NCI-H187 treated with DMSO at 0.1 percent for 48 hours (cell line): ENCODE measurements at regions not wholly inside any gene's neighbourhood (a gene's known extent, or its start where the extent isn't known, plus 50 kb on each side); places are given as distances from the start of the nearest gene placed in this dataset.

ENCODE experiments used
- DNase-seq: peaks from one replicate; lab custom pipeline; 2025; lab: John Stamatoyannopoulos, UW

DNA sequence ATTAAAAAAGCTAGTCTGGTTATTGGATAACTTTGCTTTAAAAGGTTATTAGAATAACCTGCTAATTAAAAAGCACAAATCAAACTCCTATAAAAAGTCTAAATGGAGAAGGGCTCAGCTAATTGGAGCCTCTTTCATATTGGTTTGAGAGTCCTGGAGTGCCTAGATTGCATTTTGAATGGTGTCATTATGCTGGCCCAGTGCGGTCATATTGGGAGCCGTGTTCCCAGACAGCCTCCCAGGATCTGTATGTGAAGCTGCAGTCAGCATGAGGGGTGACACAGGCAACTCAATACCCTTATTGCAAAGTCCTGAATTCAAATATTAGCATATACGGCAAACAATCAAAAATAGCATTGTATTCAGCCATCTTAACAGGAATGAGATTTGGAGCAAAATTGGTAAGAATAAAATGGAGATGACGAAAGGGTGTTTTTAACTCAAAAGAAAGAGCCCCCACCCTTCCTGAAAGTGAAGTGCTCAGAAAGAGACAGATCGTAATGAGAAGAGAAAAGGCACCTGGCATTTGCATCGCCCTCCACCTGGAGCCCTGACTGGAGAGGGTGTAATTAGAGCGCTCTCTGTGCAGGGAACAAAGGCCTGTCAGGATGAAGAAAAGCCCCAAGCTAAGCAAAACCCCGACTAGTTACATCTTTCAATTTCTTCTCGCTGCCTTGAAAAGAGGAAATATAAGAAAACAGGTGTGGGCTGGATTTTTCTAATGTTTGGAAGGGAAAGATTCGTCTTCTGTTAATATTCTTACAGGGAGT is 621.0 kb upstream of the ADAMTS16 start:
- DNase-seq: peak; percentile 33

DNA sequence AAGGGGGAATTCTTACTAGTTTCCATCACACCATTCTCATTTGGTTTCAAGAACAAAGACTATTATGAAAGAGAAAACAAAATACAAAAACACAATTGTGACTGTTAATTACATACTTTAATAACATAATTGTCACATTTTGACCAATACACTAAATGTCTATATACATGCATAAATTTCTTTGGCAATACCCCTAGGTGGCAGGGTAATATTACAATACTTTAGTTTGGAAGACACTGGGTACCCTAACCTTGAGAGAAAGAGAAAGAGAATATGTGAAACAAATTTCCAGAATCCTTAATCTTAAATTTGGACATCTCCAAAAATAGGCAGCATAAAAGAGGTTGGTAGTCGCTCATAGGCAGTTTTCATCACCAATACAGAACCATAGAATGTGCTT is 619.6 kb upstream of the ADAMTS16 start:
- no peak for DNase-seq

DNA sequence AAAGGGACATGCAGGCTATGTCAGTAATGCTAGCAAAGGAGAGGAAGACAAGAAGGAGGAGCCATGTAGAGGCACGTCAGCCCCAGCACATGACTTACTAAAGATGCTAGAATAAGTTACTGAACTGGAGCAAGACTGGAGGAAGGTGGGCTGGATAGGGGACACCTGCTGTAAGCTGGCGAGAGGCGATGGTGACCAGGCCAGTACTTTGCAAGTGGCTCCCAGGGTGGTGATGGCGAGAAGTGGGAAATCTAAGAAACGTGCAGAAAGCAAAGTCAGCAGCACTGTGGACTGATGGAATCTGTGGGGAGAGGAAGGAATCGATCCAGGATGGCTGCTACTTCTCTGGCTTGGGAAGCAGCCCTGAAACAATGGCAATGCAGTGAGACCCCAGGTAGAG is 617.1 kb upstream of the ADAMTS16 start:
- DNase-seq: no peak

DNA sequence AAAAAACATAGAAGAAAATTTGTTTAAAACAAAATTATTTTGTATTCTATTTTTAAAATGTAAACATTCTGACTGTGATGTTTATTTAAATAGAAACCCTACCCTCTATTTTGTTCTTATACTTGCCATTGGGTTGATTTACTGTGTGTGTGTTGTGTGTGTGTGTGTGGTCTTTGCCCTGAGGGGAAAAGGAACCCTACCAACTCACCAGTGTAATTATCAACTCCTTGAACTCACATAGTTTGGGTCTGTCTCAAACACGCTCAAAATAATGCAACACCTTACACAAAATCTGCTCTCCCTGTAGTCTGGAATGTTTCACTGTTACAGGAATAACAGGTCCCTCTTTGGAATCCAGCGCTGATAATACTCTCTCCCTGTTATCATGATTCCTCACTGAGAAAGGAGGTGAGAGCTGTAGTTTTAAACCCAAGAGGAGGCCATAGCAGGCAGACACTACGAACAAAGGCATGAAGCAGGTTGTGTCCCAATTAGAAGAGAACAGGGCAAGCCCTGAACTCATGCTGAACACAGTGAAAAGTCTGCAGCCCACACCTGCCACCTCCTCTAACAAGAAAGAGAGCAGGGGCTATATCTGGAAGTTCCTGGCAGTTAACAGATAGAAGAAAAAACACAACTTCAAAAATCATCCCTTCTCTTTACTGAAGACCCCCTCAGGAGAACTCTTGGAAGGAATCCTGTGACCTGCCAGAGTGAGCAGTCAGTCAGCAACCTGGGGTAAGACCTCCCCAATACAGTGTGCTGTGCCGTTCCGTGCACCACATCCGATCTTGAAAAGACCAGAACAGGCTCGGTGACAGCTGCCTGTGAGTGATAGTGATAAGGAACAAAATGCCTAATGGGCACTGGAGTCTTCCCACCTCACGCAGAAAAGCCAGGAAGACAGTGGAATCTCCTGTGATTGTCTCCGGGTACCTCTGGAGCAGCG is 608.1 kb upstream of the ADAMTS16 start:
- DNase-seq: no peak

DNA sequence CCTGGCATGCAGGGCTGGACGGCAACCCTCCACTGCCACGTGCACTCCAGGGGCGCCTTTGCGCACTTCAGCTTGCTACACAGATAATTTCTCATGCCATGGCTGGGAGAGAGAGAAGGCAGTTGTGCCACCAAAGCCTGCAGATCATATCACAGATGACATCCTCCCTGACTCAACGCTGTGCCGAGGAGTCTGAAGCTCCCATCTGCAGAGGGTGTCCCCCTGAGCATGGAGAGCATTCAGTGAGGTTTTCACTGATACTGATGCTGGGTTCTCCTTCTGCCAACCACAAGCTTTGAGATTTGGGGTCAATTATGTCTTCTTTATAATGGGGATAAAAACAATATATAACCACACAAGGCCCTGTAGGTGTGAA is 607.4 kb upstream of the ADAMTS16 start:
- no peak for DNase-seq

DNA sequence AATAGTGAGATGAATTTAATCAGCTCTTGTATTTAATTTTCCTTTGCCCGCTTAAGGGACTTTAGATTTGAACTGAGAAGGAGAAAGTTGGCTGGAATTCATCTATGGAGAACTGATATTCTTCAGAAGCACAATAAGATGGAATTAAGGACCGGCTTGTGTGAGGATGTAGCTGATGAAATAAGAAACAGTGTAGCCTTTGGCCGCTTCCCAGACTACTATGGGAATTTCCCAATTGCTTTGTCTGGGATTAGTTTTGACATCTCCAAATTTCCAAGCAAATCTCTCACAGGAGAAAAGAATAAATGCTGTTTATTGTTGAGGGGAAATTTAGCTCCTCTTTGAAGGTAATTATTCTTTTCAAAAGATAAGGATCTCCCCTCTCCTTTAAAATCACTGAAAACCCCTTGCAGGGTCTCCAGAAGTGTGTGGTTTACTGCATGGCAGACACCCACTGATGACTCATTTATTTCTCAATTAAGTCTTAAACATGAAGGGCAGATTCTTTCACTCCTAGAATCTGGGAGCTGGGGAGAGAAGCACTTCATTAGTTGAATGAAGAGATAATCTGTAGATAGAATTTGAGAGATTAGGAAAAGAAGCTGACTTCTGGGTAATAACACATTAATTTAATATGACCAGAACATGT is 606.5 kb upstream of the ADAMTS16 start:
- DNase-seq: no peak

DNA sequence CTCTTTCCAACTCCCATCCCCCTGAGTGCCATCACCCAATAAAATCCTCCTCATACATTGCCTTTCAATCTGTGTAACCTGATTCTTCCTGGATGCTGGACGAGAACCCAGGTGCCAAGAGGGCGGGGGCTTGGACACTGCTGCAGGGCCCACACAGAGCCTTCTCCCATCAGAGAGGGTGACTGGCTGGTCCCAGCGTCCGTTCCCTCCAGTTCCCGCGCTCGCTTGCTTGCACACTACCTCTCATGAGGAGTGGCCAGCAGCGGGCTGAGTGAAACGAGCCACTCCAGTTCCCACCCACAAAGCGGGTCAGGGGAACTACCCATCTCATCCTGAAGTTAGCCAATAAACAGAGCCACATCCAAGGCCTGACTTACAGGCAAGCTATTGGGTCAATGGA is 602.6 kb upstream of the ADAMTS16 start:
- DNase-seq: no peak

DNA sequence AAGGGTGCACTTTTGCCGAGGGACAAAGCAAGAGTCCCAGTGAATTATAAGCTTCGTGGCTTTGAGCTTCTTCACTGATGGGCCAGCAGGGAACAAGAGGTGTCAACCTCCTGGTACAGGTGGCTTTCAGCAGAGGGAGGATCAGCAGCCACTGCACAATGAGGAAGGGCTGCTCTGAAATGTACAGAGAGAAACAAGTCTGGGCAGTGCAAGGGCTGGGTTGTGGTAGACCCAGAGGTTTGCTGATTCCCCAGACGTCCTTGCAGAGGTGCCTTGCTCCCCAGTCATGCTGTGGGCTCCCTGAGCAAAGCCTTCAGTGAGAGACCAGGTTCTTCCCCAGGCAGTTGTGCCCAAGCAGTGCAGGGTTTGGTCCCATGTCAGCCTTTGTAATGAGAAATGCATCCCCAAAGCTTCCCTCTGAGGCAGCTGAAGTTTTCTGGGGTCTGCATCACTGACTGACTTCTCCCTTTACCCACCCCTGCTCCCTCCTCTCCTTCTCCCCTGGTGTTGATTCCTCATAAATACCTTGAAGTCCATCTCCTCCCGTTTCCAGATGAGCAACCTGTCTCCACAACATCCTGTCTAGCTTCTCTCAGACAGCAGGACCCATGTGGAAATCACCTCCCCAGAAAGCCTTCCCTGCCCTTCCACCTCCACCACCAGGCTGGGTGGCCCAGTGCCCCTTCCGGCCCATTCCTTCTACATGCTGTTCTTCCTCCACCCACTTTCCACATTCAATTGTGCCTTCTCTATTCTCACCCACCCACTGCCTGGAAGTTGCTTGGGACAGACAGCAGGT is 599.6 kb upstream of the ADAMTS16 start:
- no peak for DNase-seq

DNA sequence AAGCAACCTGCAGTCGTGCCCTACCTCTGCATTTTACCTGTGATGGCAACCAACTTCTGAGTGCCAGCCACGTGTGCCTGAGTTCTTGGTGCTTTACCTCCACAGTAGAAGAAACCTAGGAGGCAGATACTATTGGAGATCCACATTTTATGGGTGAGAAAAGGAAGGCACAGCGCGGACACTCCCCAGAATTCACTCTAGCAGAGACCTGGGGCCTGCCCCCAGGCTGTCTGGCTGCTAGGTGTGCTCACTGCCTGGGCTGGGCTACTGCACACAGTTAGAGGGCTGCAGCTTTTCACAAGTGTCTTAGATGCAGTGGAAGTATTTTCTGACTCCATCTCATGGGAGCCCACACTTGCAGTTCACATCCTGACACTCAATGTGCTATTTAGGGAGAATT is 598.8 kb upstream of the ADAMTS16 start:
- DNase-seq: no peak

DNA sequence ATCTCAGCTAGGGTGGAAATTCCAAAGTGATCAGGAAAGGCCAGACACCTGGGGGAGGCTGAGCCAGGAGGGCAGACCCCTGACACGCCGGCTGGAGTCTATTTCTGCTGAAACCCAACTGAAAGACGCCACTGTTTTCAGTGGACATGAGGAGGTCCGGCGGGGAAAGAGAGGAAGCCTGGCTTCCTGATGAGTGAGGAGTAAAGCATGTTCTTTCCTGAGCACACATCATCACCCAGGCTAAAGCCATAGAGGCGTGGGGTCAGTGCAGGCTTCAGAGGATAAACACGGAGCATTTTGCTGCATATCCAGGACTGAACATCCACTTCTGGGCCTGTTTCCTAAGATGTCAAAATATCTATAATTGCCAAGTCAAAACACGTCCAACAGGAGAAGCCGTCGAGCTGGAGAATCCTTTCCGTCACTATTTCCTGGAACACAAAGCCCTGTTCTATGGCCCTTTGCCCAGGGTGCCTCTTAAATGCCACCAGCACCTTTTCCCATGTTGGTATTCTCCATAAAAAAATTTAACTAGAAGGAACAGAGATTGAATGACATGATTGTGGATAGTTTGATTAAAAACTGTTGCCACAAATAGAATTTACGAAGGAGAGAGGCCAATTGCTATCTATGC is 597.9 kb upstream of the ADAMTS16 start:
- DNase-seq: no peak

DNA sequence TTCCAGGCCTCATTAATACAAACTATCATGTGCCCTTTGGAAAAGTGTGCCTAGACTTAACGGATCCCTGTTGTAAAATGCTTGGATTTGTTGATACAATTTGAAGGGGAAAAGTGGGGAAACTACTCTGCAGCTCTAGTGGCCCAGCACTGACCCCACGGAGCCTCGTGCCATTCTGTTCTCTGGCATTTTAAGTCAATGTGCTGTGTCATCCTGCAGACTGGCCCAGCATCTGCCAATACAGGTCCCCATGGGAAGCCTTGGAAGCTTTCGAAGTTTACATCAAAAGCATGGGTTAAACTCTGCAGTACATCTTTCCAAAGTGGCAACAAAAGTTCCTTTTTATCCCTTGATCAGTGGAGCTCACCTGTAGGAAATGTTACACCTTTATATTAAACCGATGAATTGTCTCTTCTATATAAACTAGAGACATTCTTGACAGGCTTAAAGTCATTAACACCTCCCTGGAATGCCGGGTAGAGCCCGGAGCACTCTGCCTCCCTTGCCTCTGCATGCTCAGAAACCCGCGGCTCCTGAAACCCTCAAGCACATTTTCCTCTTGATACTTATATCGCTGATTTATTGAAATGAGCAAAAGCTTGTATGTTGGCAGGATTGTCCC is 596.0 kb upstream of the ADAMTS16 start:
- no peak for DNase-seq

DNA sequence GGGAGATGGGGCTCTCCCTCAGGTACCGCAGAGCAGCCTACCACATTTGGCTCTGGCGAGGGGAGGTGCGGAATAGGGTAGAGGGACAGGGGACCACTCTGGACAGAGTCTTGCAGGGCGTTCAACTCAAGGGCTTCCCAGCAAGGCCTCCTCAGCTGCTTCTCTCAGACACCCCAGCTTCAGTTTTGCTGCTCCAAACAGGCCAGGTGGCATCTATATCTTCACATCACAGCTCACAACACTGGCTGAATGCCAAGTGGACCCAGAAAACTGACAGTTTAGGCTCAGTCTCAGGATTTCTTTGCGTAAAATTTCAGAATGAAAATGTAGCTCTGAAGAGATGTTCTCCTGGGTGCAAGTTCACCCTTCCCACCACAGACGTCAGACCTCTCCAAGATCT is 592.6 kb upstream of the ADAMTS16 start:
- DNase-seq: no peak

DNA sequence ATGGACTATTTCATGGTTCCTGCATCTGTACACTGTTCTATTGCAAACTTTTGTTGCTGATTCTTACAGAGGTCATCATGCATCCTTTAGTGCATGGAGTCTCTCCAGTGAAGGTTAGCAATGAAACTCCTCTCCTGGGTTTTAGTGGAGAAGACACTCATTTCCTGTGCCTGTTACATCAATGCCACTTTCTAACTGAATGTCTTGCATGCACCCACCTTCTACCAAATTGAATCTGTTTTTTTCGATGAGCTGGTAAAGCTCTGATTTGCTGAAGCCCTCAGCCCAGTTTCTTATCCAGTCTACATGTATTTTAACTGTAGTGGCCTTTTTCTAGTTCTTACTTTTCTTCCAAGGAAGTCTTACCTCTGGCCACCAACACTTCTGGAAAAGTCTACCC is 591.8 kb upstream of the ADAMTS16 start:
- DNase-seq: no peak

DNA sequence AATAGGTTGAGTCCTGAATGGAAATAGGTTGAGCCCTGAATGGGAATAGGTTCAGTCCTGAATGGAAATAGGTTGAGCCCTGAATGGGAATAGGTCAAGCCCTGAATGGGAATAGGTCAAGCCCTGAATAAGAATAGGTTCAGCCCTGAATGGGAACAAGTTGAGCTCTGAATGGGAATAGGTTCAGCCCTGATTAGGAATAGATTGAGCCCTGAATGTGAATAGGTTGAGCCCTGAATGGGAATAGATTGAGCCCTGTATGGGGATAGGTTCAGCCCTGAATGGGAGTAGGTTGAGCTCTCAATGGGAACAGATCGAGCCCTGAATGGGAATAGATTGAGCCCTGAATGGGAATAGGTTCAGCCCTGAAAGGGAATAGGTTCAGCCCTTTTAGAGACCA is 590.8 kb upstream of the ADAMTS16 start:
- DNase-seq: no peak

DNA sequence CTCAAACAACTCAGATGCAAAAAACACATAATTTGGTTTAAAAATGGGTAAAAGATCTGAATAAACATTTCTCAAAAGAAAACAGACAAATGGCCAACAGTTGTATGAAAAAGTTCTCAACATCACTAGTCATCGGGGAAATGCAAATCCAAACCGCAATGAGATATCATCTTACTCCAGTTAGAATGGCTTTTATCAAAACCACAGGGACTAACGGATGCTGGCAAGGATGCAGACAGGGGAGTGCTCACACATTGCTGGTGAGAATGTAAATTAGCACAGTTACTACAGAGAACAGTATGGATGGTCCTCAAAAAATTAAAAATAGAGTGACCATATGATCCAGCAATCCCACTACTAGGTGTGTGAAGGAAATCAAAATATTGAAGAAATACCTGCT is 589.1 kb upstream of the ADAMTS16 start:
- peak; percentile 48 for DNase-seq

DNA sequence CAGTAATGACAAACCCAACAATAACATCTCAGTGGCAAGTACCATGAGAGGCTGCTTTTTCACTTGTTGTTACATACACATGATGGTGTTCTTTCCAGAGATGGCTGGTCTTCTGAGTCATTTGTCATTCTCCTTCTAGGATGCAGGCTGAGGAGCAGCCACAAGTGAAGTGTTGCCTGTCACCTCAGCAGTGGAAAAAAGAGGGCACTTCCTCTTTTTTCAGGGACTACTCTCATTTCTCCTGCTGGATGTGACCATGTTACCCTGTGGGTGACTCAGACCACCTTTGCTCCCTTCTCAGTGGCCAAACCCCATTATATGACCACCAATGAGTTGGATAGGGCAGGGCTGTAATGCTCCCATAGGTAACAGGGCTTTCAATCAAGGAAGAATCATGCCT is 587.0 kb upstream of the ADAMTS16 start:
- no peak for DNase-seq

DNA sequence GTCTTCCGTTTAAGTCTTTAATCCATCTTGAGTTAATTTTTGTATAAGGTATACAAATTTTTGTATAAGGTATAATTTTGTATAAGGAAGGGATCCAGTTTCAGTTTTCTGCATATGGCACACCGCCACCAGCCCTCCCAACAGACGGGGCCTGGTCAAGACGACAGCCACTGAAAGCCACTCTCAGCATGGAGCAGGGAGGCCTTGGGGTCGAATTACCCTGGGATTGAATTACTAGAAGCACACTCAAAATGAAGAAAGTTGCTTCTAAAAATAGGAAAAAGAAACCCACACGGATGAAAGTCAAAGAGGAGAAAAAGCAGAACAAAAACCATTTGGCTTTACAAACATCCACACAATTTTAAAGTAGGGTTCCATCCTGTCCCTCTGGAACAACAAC is 586.2 kb upstream of the ADAMTS16 start:
- DNase-seq: peak; percentile 48

DNA sequence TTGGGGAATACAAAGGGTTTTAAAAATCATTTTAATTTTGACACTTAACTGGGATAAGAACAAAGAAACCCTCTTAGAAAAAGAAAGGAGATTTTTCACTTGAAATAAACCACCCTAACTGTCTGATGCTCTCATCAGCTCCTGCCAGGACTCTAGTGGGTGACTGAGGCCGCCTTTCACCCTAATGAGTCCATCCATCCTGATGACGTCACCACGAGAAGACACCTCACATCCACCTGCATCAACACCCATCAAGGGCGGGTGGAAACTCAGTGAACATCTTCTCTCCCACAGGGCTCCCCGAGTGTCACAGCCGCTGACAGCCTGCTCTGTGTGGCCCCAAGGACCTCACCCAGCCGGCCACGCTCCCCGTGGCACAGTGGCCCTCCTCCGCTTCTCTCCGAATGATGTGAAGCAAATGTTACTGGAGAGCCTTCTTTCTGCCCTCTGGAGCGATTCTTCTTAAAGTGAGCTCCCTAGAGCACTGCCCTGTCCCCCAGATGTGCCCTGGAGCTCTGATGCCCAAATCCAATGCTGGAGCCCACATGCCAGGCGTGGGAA is 584.3 kb upstream of the ADAMTS16 start:
- DNase-seq: no peak

DNA sequence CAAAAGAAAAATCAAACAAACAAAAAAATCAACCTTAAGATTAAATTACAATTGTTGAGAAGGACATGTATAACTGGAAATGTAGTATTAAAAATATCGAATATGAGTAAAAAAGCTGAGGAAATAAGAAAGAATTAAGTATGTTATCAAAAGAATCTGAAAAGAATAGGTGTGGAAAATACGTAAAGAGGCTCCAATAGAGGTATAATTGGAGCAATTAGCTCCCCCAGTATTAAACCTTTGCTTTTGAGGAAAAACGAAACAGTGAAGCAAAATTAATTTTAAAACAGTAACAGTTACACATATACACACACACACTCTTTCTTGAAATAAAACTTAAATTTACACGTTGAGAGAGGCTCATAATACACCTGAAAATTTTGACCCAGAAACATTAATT is 578.7 kb upstream of the ADAMTS16 start:
- DNase-seq: no peak

DNA sequence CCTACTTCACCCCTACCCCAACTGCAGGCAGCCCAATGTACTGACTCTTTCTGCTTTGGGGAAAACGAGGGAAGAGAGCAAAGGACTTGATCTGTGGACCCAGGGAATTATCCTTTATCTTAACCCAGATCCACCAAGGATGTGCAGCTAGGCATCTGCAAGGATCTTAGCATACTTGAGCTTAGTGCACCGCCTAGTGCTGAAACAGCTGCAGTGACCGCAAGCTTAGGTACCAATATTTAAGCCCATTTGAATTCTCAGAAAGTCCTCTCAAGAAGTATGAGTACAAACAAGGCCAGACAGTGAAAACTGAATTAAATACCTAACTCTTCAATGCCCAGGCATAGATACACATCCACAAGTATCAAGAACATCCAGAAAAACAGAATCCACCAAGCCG is 576.7 kb upstream of the ADAMTS16 start:
- no peak for DNase-seq
